ENCODE measurements at regions not wholly inside any gene's neighbourhood (a gene's known extent, or its start where the extent isn't known, plus 50 kb on each side); places are given as distances from the start of the nearest gene placed in this dataset.

- H3K4me3 Mint-ChIP-seq (ENCODE audit: unreplicated experiment), result no peak overlapping the region
- Histone ChIP-seq H3K4me1 (ENCODE audit: insufficient read depth, low read length) (peaks cover 14% of the 10 kb centered on the region), H3K79me2 (ENCODE audit: insufficient read depth, low read length) (no peaks in the 10 kb centered on the region), H3K27ac (ENCODE audit: low read depth, low read length) (no peak overlapping the region), H3K9ac (ENCODE audit: low read length) (no peak overlapping the region), H4K20me1 (ENCODE audit: insufficient read depth, low read length) (no peaks in the 10 kb centered on the region), H3K4me2 (ENCODE audit: low read length) (no peak overlapping the region), H3K4me3 (ENCODE audit: insufficient read depth, low read depth, low read length) (no peak overlapping the region), H3K36me3 (ENCODE audit: insufficient read depth, low read length) (no peaks in the 10 kb centered on the region), H3K9me3 (ENCODE audit: insufficient read depth, low read depth, low read length) (no peaks in the 10 kb centered on the region), H3K27me3 (ENCODE audit: insufficient read depth, low read length) (peaks cover 2% of the 10 kb centered on the region), H2AFZ (ENCODE audit: low read depth, low read length) (no peak overlapping the region)
- no peaks in the 10 kb centered on the region for H3K9me3 Mint-ChIP-seq (ENCODE audit: unreplicated experiment)
- FAIRE-seq, result no peak
- peaks cover 16% of the 10 kb centered on the region for H3K4me1 Mint-ChIP-seq (ENCODE audit: low read depth, unreplicated experiment)
- H3K36me3 Mint-ChIP-seq (ENCODE audit: low read depth, unreplicated experiment), result no peaks in the 10 kb centered on the region
- no peak for TF ChIP-seq EZH2 (IDR thresholded peaks at IDR 0.05; ENCODE audit: insufficient read depth, low read length)
- no peak for TF ChIP-seq CTCF (IDR thresholded peaks at IDR 0.05; ENCODE audit: insufficient read depth, low read depth, low read length)
- H3K27ac Mint-ChIP-seq (ENCODE audit: unreplicated experiment), result no peak overlapping the region
- DNase-seq (ENCODE audit: low read depth), result no peak
- H3K27me3 Mint-ChIP-seq (ENCODE audit: low read depth, unreplicated experiment), result no peaks in the 10 kb centered on the region
Measured at GRCh38 chr11:127649071-127649470, 648.5 kb upstream of the KIRREL3 start.

GRCh38 chr11:127648583-127648982 is 648.0 kb upstream of the KIRREL3 start:
- Mint-ChIP-seq H3K9me3 (ENCODE audit: unreplicated experiment) (no peaks in the 10 kb centered on the region), H3K4me3 (ENCODE audit: unreplicated experiment) (no peak overlapping the region), H3K27ac (ENCODE audit: unreplicated experiment) (no peak overlapping the region), H3K36me3 (ENCODE audit: low read depth, unreplicated experiment) (no peaks in the 10 kb centered on the region), H3K4me1 (ENCODE audit: low read depth, unreplicated experiment) (peaks cover 16% of the 10 kb centered on the region), H3K27me3 (ENCODE audit: low read depth, unreplicated experiment) (no peaks in the 10 kb centered on the region)
- Histone ChIP-seq H3K9ac (ENCODE audit: low read length) (no peak overlapping the region), H3K4me3 (ENCODE audit: insufficient read depth, low read depth, low read length) (no peak overlapping the region), H3K36me3 (ENCODE audit: insufficient read depth, low read length) (no peaks in the 10 kb centered on the region), H3K27me3 (ENCODE audit: insufficient read depth, low read length) (peaks cover 2% of the 10 kb centered on the region), H3K9me3 (ENCODE audit: insufficient read depth, low read depth, low read length) (no peaks in the 10 kb centered on the region), H4K20me1 (ENCODE audit: insufficient read depth, low read length) (no peaks in the 10 kb centered on the region), H3K4me1 (ENCODE audit: insufficient read depth, low read length) (peaks cover 14% of the 10 kb centered on the region), H3K79me2 (ENCODE audit: insufficient read depth, low read length) (no peaks in the 10 kb centered on the region), H3K4me2 (ENCODE audit: low read length) (no peak overlapping the region), H2AFZ (ENCODE audit: low read depth, low read length) (no peak overlapping the region), H3K27ac (ENCODE audit: low read depth, low read length) (no peak overlapping the region)
- FAIRE-seq (no peak), DNase-seq (ENCODE audit: low read depth) (no peak)
- TF ChIP-seq CTCF (IDR thresholded peaks at IDR 0.05; ENCODE audit: insufficient read depth, low read depth, low read length) (no peak), EZH2 (IDR thresholded peaks at IDR 0.05; ENCODE audit: insufficient read depth, low read length) (no peak)

GRCh38 chr11:127644366-127644765 is 643.8 kb upstream of the KIRREL3 start:
- H3K9me3 ChIP-seq (ENCODE audit: insufficient read depth, low read depth, low read length), result no peaks in the 10 kb centered on the region
- H3K36me3 Mint-ChIP-seq (ENCODE audit: low read depth, unreplicated experiment), result no peaks in the 10 kb centered on the region
- no peak overlapping the region for H3K4me2 ChIP-seq (ENCODE audit: low read length)
- no peak for FAIRE-seq
- no peak overlapping the region for H3K4me3 ChIP-seq (ENCODE audit: insufficient read depth, low read depth, low read length)
- H3K4me1 ChIP-seq (ENCODE audit: insufficient read depth, low read length), result peaks cover 19% of the 10 kb centered on the region
- DNase-seq (ENCODE audit: low read depth), result no peak
- peaks cover 2% of the 10 kb centered on the region for H3K27me3 ChIP-seq (ENCODE audit: insufficient read depth, low read length)
- H3K27me3 Mint-ChIP-seq (ENCODE audit: low read depth, unreplicated experiment), result no peaks in the 10 kb centered on the region
- no peak overlapping the region for H3K9ac ChIP-seq (ENCODE audit: low read length)
- no peaks in the 10 kb centered on the region for H3K36me3 ChIP-seq (ENCODE audit: insufficient read depth, low read length)
- H4K20me1 ChIP-seq (ENCODE audit: insufficient read depth, low read length), result no peaks in the 10 kb centered on the region
- no peaks in the 10 kb centered on the region for H3K9me3 Mint-ChIP-seq (ENCODE audit: unreplicated experiment)
- no peak overlapping the region for H3K4me3 Mint-ChIP-seq (ENCODE audit: unreplicated experiment)
- no peak overlapping the region for H3K27ac ChIP-seq (ENCODE audit: low read depth, low read length)
- H3K4me1 Mint-ChIP-seq (ENCODE audit: low read depth, unreplicated experiment), result peaks cover 23% of the 10 kb centered on the region
- no peak overlapping the region for H3K27ac Mint-ChIP-seq (ENCODE audit: unreplicated experiment)
- no peaks in the 10 kb centered on the region for H3K79me2 ChIP-seq (ENCODE audit: insufficient read depth, low read length)
- H2AFZ ChIP-seq (ENCODE audit: low read depth, low read length), result no peak overlapping the region
- TF ChIP-seq EZH2 (IDR thresholded peaks at IDR 0.05; ENCODE audit: insufficient read depth, low read length), result no peak
- no peak for TF ChIP-seq CTCF (IDR thresholded peaks at IDR 0.05; ENCODE audit: insufficient read depth, low read depth, low read length)

All from astrocyte (in vitro differentiated cells and primary cell).